DMS79 (cell line): ENCODE measurements at regions not wholly inside any gene's neighbourhood (a gene's known extent, or its start where the extent isn't known, plus 50 kb on each side); places are given as distances from the start of the nearest gene placed in this dataset.

ENCODE experiments used
- DNase-seq: peaks from one replicate; lab custom pipeline; 2025; lab: John Stamatoyannopoulos, UW

DNA sequence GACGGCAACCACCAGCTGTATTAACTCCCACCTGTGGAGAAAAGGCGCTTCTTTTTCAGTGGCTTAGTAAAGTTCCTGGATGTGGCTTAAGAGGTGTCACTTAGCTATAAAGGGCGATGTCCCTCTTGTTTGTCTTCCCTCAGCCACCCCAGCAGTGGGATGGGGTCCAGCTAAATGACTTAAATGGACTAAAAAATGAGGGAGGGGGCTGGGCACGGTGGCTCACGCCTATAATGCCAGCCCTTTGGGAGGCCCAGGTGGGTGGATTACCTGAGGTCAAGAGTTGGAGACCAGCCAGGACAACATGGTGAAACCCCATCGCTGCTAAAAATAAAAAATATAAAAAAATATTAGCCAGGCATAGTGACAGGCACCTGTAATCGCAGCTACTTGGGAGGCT is 667.5 kb upstream of the RBFOX1 start:
- DNase-seq, result no peak

GRCh38 chr16:6663668-6664067 is 669.0 kb upstream of the RBFOX1 start:
- no peak for DNase-seq

- DNase-seq, result no peak
Measured at GRCh38 chr16:6656760-6657159, 675.9 kb upstream of the RBFOX1 start.

- DNase-seq, result no peak
Measured at GRCh38 chr16:6646891-6647290, 685.8 kb upstream of the RBFOX1 start.

GRCh38 chr16:6645768-6646568 is 686.7 kb upstream of the RBFOX1 start:
- DNase-seq, result no peak

DNA sequence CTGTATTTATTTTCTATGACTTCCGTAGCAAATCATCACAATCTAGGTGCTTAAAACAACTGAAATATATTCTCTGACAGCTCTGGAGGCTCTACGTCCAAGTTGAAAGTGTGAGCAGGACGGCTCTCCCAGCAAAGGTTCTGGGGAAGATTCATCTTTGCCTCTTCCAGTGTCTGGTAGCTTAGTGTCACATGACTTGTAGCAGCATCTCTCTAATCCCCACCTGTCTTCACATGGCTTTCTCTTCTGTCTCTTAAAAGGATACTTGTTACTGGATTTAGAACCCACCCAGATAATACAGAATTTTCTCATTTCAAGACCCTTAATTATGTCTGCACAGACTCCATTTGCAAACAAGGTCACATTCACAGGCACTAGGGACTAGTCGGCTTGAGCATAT is 687.7 kb upstream of the RBFOX1 start:
- no peak for DNase-seq

GRCh38 chr16:6643080-6643686 is 689.5 kb upstream of the RBFOX1 start:
- DNase-seq, result no peak

DNA sequence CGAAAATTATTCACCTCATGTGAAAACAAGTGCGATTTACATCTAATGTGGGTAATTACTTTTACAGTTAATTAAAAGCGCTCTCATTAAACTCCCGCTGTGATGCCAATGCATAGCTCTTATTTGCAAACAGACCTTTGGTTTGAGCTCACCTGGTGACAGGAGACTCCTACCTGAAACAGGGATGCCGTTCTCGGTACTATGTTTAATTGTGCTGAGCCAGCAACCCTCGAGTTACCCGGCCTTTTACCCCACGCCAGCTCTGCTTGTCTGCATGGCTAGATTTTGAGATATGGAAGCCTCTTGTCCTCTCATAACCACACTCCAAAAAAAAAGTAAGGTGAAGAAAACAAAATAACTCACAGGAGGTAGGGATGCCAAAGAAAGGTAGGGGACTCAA is 690.4 kb upstream of the RBFOX1 start:
- DNase-seq, result no peak

DNA sequence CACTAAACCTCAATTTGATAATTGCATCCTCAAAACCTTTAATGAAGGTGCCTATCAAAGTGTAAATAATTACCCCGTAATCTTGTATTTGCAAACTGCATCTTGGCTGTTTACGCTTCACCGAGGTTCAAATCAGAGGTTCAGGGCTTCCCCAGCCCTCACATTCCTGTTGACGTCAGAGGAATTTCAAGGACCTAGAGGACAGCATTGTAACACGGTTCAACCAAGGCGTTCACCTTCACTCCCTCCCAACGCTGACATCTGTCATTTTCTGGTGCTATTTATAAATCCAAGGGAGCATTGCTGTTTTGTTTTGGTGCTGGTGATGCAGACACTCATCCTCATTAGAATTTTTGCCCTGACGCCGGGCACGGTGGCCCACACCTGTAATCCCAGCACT is 691.6 kb upstream of the RBFOX1 start:
- DNase-seq, result no peak

- DNase-seq, result no peak
Measured at GRCh38 chr16:6636457-6636856, 696.2 kb upstream of the RBFOX1 start.

- DNase-seq, result no peak
Measured at GRCh38 chr16:6634151-6634550, 698.5 kb upstream of the RBFOX1 start.

DNA sequence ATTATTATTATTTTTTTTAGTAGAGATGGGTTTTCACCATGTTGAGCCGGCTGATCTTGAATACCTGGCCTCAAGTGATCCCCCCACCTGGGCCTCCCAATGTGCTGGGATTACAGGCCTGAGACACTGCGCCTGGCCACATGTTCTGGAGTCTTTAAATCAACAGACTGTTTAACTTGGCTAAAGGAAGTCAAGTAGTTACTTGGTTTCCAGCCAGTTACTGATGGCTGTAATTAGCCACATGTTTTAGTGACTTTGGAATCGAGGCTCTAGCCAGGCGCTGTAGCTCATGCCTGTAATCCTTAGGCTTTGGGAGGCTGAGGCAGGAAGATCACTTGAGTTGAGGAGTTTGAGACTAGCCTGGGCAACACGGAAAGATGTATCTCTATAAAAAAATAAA is 699.2 kb upstream of the RBFOX1 start:
- DNase-seq, result no peak

DNA sequence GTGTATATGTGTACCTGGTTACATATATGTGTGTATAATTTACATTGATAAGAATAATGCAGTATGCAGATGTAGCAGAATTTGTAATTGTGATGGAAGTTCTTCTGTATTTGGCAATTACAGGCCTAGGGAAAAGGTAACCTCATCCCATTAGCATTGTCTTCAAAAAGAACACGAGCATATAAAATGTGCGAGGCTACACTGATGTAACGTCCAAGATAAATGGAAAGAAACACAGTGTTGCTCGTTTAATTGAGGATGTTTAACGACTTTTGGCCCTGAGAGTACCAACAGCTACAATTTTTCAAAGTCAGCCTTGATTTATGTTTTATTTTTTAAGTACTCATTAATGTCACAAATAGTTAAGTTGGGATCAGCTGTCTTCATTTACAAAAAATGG is 703.5 kb upstream of the RBFOX1 start:
- DNase-seq, result no peak

DNA sequence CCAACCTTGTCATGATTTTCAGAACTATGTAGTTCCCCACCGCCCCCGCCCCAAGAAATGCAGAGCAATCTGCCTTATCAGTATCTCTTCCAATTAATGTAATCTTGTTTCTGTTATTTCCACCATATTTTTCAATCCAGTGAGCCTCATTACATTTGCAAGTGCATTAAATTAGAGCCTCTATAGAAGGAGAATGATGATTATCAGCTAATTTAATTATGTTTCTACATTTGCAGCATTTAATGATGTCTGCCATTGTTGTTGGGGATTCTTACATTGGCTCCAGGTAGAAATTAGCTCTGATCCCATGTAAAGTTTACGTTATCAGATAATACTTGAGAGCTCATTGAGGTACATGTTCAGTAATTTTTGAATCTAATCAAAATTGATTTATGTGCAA is 707.0 kb upstream of the RBFOX1 start:
- DNase-seq, result no peak

DNA sequence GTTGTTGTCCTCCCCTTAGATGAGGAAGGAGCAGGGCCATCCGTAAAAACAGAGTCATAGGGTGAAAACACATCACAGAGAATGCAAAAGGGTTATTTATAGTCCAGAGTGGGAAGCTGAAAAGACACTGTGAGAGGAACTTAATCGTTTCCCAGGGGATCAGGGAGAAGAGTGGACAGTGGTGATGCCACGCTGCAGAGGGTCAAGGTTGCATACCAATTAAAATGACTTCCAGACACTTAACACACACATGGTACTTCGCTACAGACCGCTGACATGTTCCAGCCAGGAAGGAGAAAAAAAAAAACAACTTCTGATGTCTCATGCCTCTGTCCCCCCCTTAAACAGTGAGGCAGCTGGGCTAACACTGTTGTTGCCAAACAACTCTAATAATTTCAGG is 713.8 kb upstream of the RBFOX1 start:
- no peak for DNase-seq

DNA sequence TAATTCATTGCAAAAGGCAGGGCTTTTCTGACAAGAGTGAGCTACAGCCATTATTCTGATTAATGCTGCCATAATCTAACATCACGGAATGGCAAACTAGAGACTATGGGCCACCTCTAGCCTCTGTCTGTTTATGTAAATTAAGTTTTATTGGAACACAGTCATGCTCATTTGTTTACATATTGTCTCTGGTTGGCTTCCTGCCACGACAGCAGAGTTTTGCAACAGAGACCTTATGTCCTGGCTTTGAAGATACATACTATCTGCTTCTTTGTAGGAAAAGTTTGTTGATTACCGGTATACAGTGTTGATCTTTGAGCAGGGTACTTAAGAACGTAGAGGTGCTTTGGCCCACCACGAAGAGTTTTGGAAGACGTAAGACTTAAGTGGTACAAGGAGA is 715.9 kb upstream of the RBFOX1 start:
- DNase-seq, result no peak

DNA sequence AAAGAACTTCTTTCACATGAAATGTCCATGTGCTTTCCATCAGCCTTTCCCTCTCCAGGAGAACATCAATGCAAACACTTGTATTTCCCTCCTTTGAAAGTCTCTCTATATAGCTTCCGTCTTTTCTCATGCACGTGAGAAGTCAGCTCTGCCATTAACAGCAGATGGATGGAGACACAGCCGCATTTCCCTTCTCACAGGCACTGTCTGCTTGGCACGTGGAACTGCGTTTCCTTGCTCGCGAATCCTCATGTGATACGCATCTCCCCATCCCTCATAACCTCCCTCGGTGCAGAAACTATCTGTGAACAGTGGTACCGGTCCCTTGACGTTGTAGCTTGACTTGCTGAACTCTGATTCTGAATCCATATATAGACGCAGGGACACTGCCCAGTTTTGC is 717.0 kb upstream of the RBFOX1 start:
- no peak for DNase-seq

GRCh38 chr16:6611535-6611934 is 721.1 kb upstream of the RBFOX1 start:
- no peak for DNase-seq

DNA sequence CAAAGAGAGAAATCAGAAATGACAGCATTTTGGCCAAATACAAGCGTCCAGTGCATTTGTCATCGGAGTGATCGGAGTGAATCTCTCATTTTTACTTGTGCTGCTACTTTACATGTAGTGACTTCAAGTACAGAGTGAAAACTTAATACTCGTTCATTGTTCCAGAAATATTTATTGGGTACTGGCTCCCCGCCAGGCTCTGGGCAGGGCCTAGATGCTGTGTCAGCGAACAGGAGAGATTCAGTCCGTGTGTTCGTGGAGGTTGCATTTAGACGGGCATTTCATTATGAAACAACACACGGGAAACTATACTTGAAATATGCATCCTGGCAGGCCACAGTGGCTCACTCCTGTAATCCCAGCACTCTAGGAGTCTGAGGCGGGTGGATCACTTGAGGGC is 727.2 kb upstream of the RBFOX1 start:
- DNase-seq, result no peak

DNA sequence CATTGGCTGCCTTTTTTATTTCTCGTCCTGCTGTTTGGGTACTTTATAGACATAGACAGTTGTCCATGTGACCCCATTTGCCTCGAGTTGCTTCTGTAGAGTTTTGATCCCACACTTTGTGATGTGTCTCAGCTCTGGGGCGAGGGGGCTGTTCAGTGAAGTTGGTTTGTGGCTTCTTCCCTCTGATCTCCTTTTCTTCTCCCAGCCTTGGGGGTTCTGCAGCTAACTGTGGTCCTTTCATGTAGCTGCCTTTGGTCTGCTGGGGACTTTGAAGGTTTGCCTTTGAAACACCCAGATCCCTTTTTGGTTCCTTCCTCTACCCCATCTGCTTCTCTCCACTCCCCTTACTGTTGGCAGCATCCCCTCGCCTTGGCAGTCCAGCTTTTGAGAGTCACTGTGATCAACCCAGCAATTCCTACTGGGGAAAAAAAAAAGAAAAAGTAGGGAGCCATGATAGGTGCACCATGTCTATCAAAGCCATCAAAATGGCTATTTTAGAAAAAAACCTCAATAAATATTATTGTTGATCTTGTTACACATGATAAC is 728.8 kb upstream of the RBFOX1 start:
- no peak for DNase-seq

GRCh38 chr16:6602405-6602804 is 730.2 kb upstream of the RBFOX1 start:
- DNase-seq, result peak; percentile 36

DNA sequence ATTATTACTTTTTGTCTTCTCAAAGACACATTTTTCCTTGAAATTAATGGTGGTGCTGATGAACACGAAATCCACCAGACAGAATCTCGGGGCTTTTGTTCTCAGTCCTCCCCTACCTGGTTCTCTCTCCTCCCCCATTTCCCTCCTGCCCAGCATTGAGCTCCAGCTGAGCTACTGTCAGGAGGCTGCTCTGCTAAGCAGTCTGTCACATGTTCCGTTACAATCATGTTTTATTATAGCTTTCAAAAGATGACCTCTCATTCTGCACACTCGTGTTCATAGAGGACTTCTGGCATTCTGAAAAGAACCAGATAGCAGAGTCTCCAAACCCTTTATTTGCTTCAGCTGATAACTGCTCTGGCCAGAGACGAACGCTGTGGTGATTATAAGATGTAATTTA is 732.5 kb upstream of the RBFOX1 start:
- no peak for DNase-seq

DNA sequence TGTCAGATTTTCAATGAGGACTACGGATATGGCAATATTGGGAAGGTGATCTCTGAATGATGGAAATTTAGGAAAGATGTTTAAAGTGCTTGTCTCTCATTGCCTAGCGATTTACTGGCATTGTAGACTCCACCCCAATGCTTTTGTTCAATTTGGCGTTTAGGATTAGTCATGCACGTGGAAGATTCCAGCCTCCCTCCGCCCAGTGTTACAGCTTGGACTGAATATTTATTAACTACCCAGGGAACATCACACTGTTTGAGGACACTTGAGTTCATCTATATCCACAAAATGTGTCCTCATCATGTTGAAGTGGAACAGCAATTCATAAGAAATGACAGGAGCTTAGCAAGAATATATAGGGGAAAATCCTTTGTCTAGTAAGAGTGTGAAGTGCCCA is 738.8 kb upstream of the RBFOX1 start:
- DNase-seq, result no peak

- no peak for DNase-seq
Measured at GRCh38 chr16:6576606-6577005, 756.0 kb upstream of the RBFOX1 start.
